AG04449 (cell line): ENCODE measurements at regions not wholly inside any gene's neighbourhood (a gene's known extent, or its start where the extent isn't known, plus 50 kb on each side); places are given as distances from the start of the nearest gene placed in this dataset.
"Not testable (repeated sequence)": the region's sequence is repeated elsewhere in the genome, so short reads cannot be mapped to it uniquely, and the experiment has no call there.

Experiments used
- CTCF ChIA-PET: fragments of 350-600 bp; formaldehyde crosslinking; extraction: SDS; loops from one replicate; lab custom pipeline; 2021; ENCODE audit warnings: antibody characterized with exemption; lab: Yijun Ruan, JAX
- POLR2A ChIA-PET: fragments of 400-600, 350-600 bp; formaldehyde crosslinking; extraction: SDS; loops from one replicate; lab custom pipeline; 2020; ENCODE audit warnings: antibody characterized with exemption, inconsistent platforms; lab: Yijun Ruan, JAX
- DNase-seq: peaks from one replicate; pipeline ENCODE4 v3.0.0-alpha.2; 2010; ENCODE audit warnings: low read depth, low spot score
- H3K4me3 ChIP-seq: 2 replicates; pipeline ENCODE4 v1.5.1; 2011; ENCODE audit warnings: low read depth, mild to moderate bottlenecking, control low read depth, low read length
- TF ChIP-seq, protein P1 (sequence below): IDR thresholded peaks from one replicate; pipeline ENCODE4 v1.5.1; 2011; ENCODE audit warnings: mild to moderate bottlenecking, moderate library complexity, low read length, control low read depth, inconsistent platforms; ENCODE audit not compliant: insufficient read depth; ENCODE audit errors: missing control alignments

DNA sequence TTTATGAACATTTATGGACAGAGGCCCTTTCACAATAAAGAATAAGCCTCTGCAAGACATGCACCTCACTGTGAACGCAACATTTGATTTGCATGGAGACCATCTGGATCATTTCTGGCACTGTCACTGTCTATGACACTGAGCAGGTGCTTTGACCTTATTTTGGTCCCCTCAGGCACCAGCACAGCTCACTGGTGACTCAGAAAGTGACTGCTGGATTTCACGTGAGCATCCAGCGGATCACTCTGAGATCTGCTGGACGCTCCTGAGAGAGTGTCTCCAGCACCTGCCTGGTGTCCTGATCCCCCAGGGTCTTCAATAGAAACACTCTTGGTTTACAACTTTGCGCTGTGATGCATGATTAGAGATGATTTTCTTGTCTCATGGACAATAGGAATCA lies 375.7 kb downstream of the TENT5A start:
- no peak for DNase-seq
- POLR2A ChIA-PET, result no interaction called here
- H3K4me3 ChIP-seq, result no peak overlapping the region
- TF ChIP-seq, protein P1, sequence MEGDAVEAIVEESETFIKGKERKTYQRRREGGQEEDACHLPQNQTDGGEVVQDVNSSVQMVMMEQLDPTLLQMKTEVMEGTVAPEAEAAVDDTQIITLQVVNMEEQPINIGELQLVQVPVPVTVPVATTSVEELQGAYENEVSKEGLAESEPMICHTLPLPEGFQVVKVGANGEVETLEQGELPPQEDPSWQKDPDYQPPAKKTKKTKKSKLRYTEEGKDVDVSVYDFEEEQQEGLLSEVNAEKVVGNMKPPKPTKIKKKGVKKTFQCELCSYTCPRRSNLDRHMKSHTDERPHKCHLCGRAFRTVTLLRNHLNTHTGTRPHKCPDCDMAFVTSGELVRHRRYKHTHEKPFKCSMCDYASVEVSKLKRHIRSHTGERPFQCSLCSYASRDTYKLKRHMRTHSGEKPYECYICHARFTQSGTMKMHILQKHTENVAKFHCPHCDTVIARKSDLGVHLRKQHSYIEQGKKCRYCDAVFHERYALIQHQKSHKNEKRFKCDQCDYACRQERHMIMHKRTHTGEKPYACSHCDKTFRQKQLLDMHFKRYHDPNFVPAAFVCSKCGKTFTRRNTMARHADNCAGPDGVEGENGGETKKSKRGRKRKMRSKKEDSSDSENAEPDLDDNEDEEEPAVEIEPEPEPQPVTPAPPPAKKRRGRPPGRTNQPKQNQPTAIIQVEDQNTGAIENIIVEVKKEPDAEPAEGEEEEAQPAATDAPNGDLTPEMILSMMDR, result no peak
- CTCF ChIA-PET, result no interaction called here

DNA sequence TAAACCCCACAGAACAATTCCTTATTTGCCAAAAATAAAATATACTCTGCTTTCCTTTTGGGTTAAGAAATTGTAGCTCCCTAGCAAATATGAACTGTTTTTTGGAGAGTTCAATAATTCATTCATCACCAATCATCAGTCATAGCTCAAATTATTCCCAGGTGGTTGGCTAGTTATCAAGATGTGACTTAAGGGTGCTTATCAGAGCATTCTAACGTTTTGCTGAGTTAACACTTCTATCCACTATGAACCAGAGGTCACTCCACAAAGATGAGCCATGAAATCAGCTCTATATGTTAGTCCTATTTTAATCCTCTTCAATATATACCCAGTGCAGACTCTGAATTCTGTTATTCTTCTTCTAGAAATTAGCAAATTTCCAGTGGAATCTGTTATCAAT lies 379.1 kb downstream of the TENT5A start:
- ChIA-PET CTCF (no interaction called here), POLR2A (no interaction called here)
- TF ChIP-seq, protein P1, result no peak
- H3K4me3 ChIP-seq, result no peak overlapping the region
- DNase-seq, result no peak

DNA sequence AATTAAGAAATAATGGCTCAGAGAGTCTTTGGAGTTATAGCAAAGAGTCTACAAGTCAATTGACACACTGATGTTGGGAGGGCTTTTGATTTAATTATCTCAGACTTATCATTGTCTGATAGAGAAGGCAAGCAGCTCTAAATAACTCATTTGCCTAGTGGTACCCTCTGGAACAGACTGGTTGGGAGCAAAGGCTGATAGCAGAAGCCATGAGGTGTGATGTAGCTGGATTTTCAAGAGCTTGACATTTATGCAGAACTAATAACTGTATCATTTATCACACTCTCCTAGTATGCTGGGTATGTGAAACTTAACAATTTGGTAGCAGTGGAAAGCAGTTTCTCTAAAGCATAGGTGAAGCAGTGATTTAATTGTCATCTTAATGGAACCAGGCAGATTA lies 380.6 kb downstream of the TENT5A start:
- H3K4me3 ChIP-seq, result no peak overlapping the region
- ChIA-PET CTCF (no interaction called here), POLR2A (no interaction called here)
- TF ChIP-seq, protein P1, result no peak
- no peak for DNase-seq

DNA sequence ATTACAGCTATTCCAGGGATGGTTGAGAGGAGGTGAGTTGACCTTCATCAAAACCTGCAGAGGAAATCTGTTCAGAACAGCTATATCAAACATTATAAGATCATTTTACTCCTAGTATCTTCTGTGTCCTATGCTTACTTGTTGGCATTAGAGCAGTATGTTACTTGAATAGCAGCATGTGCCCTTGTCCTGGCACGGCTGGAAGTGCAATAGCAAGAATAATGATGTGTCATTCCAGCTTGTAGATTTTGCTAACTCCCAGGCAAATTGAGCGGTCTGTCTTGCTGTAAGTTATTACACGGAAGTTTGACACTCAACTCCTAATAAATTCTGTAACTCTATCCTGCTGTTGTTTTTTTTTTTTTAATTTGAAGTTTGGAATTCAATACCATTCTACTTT lies 385.5 kb downstream of the TENT5A start:
- H3K4me3 ChIP-seq, result no peak overlapping the region
- ChIA-PET CTCF (no interaction called here), POLR2A (no interaction called here)
- DNase-seq, result no peak
- TF ChIP-seq, protein P1, result no peak

DNA sequence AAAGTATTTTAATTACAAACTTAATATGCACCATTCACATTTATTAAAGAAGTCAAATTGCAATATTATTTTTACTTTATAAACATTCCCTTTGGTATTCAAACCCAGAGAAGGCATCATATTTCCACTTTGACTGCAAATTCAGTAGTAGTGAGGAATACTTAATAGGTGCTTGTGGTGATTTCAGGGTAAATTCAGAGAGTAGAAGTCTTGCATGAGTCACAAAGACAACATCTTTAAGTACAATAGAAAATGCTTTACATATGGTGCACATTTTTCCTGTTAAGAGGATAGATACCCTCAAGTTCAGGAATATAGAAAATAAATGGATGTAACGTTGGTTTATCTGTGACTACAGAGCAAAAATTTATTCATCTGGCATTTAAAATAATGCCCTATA lies 390.2 kb downstream of the TENT5A start:
- H3K4me3 ChIP-seq, result no peak overlapping the region
- ChIA-PET POLR2A (no interaction called here), CTCF (no interaction called here)
- peak; percentile 52 for DNase-seq
- TF ChIP-seq, protein P1, result no peak

DNA sequence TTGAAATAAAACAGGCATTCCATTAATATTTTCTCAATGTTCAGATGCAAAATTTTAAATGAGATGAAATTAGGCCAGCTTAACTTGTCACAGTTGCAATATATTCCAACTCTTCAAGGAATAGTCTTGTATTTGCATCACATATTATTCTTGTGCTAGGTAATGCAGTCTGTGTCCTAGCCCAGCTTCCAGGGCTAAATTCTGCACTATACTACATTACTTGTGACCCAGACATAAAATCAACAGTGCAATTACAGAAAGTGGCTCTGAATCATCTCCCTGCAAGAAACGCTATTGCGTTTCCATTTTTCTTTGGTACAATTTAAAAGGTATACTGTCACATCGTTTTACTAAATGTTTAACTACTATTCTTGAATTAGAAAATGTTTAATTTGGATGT lies 399.2 kb downstream of the TENT5A start:
- CTCF ChIA-PET, result no interaction called here
- no peak overlapping the region for H3K4me3 ChIP-seq
- TF ChIP-seq, protein P1, result no peak
- no peak for DNase-seq
- POLR2A ChIA-PET, result interaction anchor here (0.6 kb wide), 1 partner anchor 1178 kb away, joined by 3 read pairs; no protein-coding TSS in a partner anchor

DNA sequence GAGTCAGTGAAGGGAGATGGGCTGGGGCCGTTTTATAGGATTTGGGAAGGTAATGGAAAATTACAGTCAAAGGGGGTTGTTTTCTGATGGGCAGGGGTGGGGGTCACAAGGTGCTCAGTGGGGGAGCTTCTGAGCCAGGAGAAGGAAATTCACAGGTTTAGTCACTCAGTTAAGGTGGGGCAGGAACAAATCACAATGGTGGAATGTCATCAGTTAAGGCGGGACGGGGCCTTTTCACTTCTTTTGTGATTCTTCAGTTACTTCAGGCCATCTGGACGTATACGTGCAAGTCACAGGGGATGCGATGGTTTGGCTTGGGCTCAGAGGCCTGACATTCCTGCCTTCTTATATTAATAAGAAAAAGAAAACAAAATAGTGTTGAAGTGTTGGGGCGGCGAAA lies 408.5 kb downstream of the TENT5A start:
- POLR2A ChIA-PET, H3K4me3 ChIP-seq, CTCF ChIA-PET, DNase-seq: not testable (repeated sequence)
